Stimulated activated CD4-positive, alpha-beta T cell treated with anti-CD3 and anti-CD28 coated beads, Interleukin-1b, Interleukin-23, amount 100 ng/mL, for 48 hours (primary cell): ENCODE measurements at regions not wholly inside any gene's neighbourhood (a gene's known extent, or its start where the extent isn't known, plus 50 kb on each side); places are given as distances from the start of the nearest gene placed in this dataset.

Source experiments
- DNase-seq: peaks from one replicate; pipeline ENCODE4 v3.0.0-alpha.2; 2020

- DNase-seq, result no peak
Observed at GRCh38 chr7:125651823-125652528, 722.4 kb upstream of the POT1 start.

GRCh38 chr7:125648543-125648942, 718.9 kb upstream of the POT1 start:
- DNase-seq, result no peak

GRCh38 chr7:125645770-125646169, 716.1 kb upstream of the POT1 start:
- no peak for DNase-seq

GRCh38 chr7:125644109-125644508, 714.5 kb upstream of the POT1 start:
- no peak for DNase-seq

- no peak for DNase-seq
Observed at GRCh38 chr7:125643302-125643701, 713.7 kb upstream of the POT1 start.

GRCh38 chr7:125641884-125642283, 712.3 kb upstream of the POT1 start:
- DNase-seq, result no peak

GRCh38 chr7:125636320-125636962, 706.8 kb upstream of the POT1 start:
- no peak for DNase-seq

- no peak for DNase-seq
Observed at GRCh38 chr7:125618516-125618915, 688.9 kb upstream of the POT1 start.

- DNase-seq, result no peak
Observed at GRCh38 chr7:125611582-125611981, 682.0 kb upstream of the POT1 start.

- no peak for DNase-seq
Observed at GRCh38 chr7:125606671-125607070, 677.0 kb upstream of the POT1 start.

GRCh38 chr7:125605241-125605640, 675.6 kb upstream of the POT1 start:
- DNase-seq, result no peak

- no peak for DNase-seq
Observed at GRCh38 chr7:125602441-125602840, 672.8 kb upstream of the POT1 start.

- DNase-seq, result no peak
Observed at GRCh38 chr7:125599387-125599786, 669.8 kb upstream of the POT1 start.

- DNase-seq, result no peak
Observed at GRCh38 chr7:125592331-125592730, 662.7 kb upstream of the POT1 start.

- DNase-seq, result no peak
Observed at GRCh38 chr7:125573126-125573525, 643.5 kb upstream of the POT1 start.

GRCh38 chr7:125572414-125572813, 642.8 kb upstream of the POT1 start:
- no peak for DNase-seq

- DNase-seq, result no peak
Observed at GRCh38 chr7:125568799-125569198, 639.2 kb upstream of the POT1 start.

GRCh38 chr7:125567686-125568085, 638.1 kb upstream of the POT1 start:
- no peak for DNase-seq

- no peak for DNase-seq
Observed at GRCh38 chr7:125563964-125564529, 634.4 kb upstream of the POT1 start.

GRCh38 chr7:125563557-125563956, 633.9 kb upstream of the POT1 start:
- no peak for DNase-seq

GRCh38 chr7:125561006-125561405, 631.4 kb upstream of the POT1 start:
- DNase-seq, result no peak

- DNase-seq, result no peak
Observed at GRCh38 chr7:125559921-125560320, 630.3 kb upstream of the POT1 start.

GRCh38 chr7:125555916-125556315, 626.3 kb upstream of the POT1 start:
- no peak for DNase-seq

GRCh38 chr7:125551008-125551407, 621.4 kb upstream of the POT1 start:
- no peak for DNase-seq

GRCh38 chr7:125547505-125547904, 617.9 kb upstream of the POT1 start:
- DNase-seq, result no peak
